Uterus (tissue), 2 donors: ENCODE measurements at regions not wholly inside any gene's neighbourhood (a gene's known extent, or its start where the extent isn't known, plus 50 kb on each side); places are given as distances from the start of the nearest gene placed in this dataset.

ENCODE experiments used
- POLR2A ChIP-seq, 2 donors: fragments of 450-650 bp; IDR thresholded peaks; one replicate each; pipeline ENCODE4 v1.6.1; 2016; ENCODE audit warnings: antibody characterized with exemption in 2 of 2, mild to moderate bottlenecking in 1 of 2, moderate library complexity in 1 of 2
- TF ChIP-seq, protein P1 (sequence below), 4 experiments: fragments of 200-600 bp in 2 of 4; fragments of 450-650 bp in 2 of 4; sonication (generic) in 2 of 4; IDR thresholded peaks; one replicate each; pipeline ENCODE4 v1.5.1; 2016 to 2019; ENCODE audit warnings: antibody characterized with exemption in 4 of 4, mild to moderate bottlenecking in 2 of 4, moderate library complexity in 1 of 4

DNA sequence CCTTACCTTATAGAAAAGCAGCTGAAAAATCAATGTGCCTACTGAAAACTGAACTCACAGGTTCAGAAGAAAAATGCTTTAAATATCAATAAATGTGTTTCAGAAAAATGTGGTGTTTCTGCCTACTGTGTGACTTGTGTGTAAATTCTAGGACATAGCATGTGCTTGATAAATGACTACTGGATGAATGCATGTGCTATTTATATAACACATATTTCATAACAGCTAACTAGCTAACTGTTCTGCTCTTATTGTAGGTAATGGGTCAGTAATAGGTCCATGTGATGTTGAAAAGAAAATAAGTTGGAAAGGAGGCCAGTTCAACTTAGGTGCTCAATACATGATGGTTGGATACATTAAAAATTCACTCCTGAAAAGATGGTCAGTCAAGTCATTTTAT lies 993.0 kb upstream of the LCORL start:
- no peak for TF ChIP-seq POLR2A (IDR thresholded peaks at IDR 0.05)
- TF ChIP-seq, protein P1, sequence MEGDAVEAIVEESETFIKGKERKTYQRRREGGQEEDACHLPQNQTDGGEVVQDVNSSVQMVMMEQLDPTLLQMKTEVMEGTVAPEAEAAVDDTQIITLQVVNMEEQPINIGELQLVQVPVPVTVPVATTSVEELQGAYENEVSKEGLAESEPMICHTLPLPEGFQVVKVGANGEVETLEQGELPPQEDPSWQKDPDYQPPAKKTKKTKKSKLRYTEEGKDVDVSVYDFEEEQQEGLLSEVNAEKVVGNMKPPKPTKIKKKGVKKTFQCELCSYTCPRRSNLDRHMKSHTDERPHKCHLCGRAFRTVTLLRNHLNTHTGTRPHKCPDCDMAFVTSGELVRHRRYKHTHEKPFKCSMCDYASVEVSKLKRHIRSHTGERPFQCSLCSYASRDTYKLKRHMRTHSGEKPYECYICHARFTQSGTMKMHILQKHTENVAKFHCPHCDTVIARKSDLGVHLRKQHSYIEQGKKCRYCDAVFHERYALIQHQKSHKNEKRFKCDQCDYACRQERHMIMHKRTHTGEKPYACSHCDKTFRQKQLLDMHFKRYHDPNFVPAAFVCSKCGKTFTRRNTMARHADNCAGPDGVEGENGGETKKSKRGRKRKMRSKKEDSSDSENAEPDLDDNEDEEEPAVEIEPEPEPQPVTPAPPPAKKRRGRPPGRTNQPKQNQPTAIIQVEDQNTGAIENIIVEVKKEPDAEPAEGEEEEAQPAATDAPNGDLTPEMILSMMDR (IDR thresholded peaks at IDR 0.05), result no peak
